IPS-18a (cell line): ENCODE measurements at regions not wholly inside any gene's neighbourhood (a gene's known extent, or its start where the extent isn't known, plus 50 kb on each side); places are given as distances from the start of the nearest gene placed in this dataset.

Source experiments
- H3K27ac ChIP-seq: one replicate; pipeline ENCODE4 v1.5.1; 2013; ENCODE audit warnings: low read length
- H3K27me3 ChIP-seq: one replicate; pipeline ENCODE4 v1.6.1; 2013; ENCODE audit warnings: mild to moderate bottlenecking, low read length; ENCODE audit not compliant: control insufficient read depth, insufficient read depth
- H3K36me3 ChIP-seq: one replicate; pipeline ENCODE4 v1.6.1; 2013; ENCODE audit warnings: low read depth, low read length; ENCODE audit not compliant: control insufficient read depth
- H3K4me1 ChIP-seq: one replicate; pipeline ENCODE4 v1.6.1; 2013; ENCODE audit warnings: low read depth, low read length; ENCODE audit not compliant: control insufficient read depth
- H3K4me3 ChIP-seq: one replicate; pipeline ENCODE4 v1.5.1; 2013; ENCODE audit warnings: low read length
- H3K9ac ChIP-seq: one replicate; pipeline ENCODE4 v1.6.1; 2013; ENCODE audit warnings: mild to moderate bottlenecking, low read length, moderate library complexity
- H3K9me3 ChIP-seq: one replicate; pipeline ENCODE4 v1.6.1; 2013; ENCODE audit warnings: low read depth, low read length; ENCODE audit not compliant: control insufficient read depth

DNA sequence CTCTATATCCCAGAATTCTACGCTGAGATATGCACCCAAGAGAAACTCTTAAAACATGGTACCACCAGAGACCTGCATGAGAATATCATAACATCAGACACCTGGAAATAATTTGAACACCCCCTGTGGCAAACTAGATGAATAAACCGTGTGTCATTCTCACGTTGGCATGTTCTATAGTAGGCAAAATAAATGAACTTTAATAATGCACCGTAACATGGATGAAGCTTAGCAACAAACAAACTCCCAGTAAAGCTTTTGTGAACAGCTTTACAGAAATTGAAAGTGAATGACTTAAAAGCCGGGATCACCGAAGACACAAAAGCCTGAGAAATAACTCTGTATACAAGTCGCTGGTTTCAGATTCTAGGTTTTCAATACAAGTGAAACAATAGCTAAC is 1166.8 kb upstream of the CITED2 start:
- H3K27me3 ChIP-seq = no peaks in the 10 kb centered on the region
- no peak overlapping the region for H3K27ac ChIP-seq
- peaks cover 16% of the 10 kb centered on the region for H3K4me1 ChIP-seq
- no peaks in the 10 kb centered on the region for H3K9me3 ChIP-seq
- no peak overlapping the region for H3K4me3 ChIP-seq
- H3K9ac ChIP-seq = no peak overlapping the region
- no peaks in the 10 kb centered on the region for H3K36me3 ChIP-seq

DNA sequence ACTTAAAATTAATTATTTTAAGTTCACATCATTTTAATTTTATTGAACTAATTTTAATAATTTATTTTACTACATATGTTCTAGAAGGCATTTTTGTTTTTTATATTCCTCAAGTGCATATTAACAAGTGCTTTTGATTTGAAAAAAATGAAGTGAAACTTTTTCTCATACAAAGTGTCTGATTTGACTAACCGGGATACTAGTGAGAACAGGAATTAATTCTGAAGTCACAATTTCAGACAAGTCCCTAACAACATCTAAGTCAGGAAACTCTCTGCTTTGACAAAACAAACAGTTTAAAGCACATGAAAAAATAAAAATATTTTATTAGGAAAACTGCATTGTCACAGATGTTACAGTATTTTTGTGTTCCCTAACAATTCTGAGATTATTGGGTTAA is 1166.3 kb upstream of the CITED2 start:
- no peaks in the 10 kb centered on the region for H3K27me3 ChIP-seq
- H3K4me1 ChIP-seq = peaks cover 16% of the 10 kb centered on the region
- H3K27ac ChIP-seq = no peak overlapping the region
- no peak overlapping the region for H3K4me3 ChIP-seq
- H3K36me3 ChIP-seq = no peaks in the 10 kb centered on the region
- H3K9me3 ChIP-seq = no peaks in the 10 kb centered on the region
- H3K9ac ChIP-seq = no peak overlapping the region

DNA sequence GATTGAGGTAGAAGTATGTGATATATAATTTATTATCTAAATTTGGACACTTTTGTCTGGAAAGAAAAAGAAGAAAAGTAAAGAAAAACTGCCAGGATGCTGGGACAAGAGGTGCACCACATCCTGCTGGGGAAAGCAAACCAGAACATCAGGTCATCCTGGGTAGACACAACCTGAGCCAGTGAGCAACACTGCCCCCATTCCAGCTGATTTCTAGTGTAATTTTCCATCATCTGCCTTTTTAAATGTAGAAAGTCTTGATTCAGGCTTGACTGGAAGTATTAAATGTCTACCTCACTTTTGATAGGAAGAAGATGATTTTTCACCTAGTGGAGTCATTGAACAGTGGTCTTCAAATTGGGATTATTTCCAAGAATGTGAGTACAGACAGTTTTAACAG is 1164.5 kb upstream of the CITED2 start:
- Histone ChIP-seq H3K4me3 (no peak overlapping the region), H3K9me3 (peaks cover 5% of the 10 kb centered on the region), H3K9ac (no peak overlapping the region), H3K36me3 (no peaks in the 10 kb centered on the region), H3K27ac (no peak overlapping the region), H3K27me3 (no peaks in the 10 kb centered on the region), H3K4me1 (peaks cover 16% of the 10 kb centered on the region)

DNA sequence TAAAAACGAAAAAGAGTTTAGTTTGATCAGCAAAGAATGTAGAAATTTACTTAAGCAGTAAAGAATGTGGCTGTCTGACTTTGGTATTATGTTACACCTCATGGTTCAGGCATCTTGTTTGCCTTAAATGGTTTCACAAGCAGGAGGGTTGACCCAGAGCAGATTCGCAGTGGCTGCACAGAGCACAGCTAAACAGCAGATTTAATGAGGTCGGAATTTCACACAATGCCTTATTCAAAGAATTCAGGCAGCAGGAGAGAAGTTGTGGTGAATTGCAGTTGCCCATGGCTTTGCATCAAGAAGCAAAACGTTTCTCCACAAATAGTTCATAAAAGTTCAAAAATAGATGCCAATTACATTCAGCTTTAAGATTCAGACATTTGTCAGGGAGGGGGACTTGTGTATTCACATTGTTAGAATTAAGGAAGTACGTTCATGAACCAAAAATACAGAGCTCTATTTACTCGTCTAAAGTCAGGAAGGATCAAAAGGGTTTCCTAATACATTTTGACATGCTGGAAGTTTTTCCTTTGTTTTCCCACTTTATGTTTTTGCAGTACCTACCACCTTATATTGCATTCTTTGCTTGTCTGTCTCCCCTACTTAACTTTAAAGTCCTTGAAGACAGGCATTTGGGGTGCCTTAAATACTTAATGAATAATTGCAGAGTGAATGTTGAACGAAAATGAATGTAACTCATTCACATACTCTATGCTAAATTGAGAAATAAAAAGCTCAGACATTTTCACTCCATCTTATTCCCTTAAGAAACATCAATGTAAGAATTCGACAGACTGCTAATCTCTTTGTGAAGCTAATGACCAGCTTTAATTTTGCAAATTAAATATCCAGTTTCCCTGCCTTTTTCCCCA is 1163.6 kb upstream of the CITED2 start:
- H3K27ac ChIP-seq = peak overlapping the region; percentile 2

DNA sequence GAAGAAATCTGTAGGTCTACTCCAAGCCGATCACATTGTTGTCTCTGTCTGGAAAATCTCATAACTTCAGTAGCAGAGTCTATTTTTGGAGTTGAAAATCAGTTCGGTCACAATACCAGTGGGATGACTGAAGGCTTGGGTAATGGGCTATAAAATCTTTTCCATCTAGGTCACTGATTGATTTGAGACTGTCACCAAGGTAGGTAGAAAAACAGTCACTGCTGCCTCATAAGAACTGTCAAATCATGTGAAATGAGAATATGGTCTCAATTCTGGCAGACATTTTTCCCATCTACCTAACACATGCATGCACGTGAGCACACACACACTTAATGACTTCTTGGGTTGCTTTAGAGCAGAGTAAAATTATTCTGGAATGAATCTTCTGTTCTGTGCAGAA is 1162.8 kb upstream of the CITED2 start:
- H3K9me3 ChIP-seq = peaks cover 7% of the 10 kb centered on the region
- no peaks in the 10 kb centered on the region for H3K36me3 ChIP-seq
- H3K4me3 ChIP-seq = no peak overlapping the region
- H3K4me1 ChIP-seq = peaks cover 16% of the 10 kb centered on the region
- H3K9ac ChIP-seq = no peak overlapping the region
- no peak overlapping the region for H3K27ac ChIP-seq
- no peaks in the 10 kb centered on the region for H3K27me3 ChIP-seq

More for the DNA sequence above, 1163.6 kb upstream of the CITED2 start:
- H3K9ac ChIP-seq = no peak overlapping the region
- H3K27me3 ChIP-seq = no peaks in the 10 kb centered on the region
- peaks cover 16% of the 10 kb centered on the region for H3K4me1 ChIP-seq
- H3K36me3 ChIP-seq = no peaks in the 10 kb centered on the region
- H3K9me3 ChIP-seq = peaks cover 7% of the 10 kb centered on the region
- no peak overlapping the region for H3K4me3 ChIP-seq

DNA sequence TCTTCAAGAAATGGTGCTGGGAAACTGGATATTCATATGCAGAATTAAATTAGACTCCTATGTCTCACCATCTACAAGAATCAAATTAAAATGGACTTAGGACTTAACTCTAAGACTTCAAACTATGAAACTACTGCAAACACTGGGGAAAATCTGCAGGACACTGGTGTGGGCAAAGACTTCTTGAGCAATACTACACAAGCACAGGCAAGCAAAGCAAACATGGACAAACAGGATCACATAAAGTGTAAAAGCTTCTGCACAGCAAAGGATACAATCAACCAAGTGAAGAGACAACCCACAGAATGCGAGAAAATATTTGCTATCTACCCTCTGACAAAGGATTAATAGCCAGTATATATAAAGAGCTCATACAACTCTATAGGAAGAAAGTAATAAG is 1161.1 kb upstream of the CITED2 start:
- no peak overlapping the region for H3K27ac ChIP-seq
- H3K27me3 ChIP-seq = no peaks in the 10 kb centered on the region
- peaks cover 16% of the 10 kb centered on the region for H3K4me1 ChIP-seq

DNA sequence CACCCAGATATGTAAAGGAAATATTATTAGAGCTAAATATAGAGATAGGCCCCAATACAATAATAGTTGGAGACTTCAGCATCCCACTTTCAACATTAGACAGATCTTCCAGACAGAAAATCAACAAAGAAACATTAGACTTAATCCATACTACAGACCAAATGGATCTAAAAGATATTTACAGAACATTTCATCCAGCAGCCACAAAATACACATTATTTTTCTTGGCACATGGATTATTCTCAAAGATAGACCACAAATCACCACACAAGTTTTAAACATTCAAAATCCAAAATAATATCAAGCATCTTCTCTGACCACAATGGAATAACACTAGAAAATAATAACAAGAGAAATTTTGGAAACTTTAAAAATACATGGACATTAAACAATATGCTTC is 1159.1 kb upstream of the CITED2 start:
- H3K9me3 ChIP-seq = peaks cover 7% of the 10 kb centered on the region
- H3K27me3 ChIP-seq = no peaks in the 10 kb centered on the region
- H3K4me3 ChIP-seq = no peak overlapping the region
- H3K9ac ChIP-seq = no peak overlapping the region
- H3K27ac ChIP-seq = no peak overlapping the region
- no peaks in the 10 kb centered on the region for H3K36me3 ChIP-seq
- peaks cover 14% of the 10 kb centered on the region for H3K4me1 ChIP-seq

More for the DNA sequence above, 1161.1 kb upstream of the CITED2 start:
- Histone ChIP-seq H3K4me3 (no peak overlapping the region), H3K9ac (no peak overlapping the region), H3K36me3 (no peaks in the 10 kb centered on the region), H3K9me3 (peaks cover 7% of the 10 kb centered on the region)

DNA sequence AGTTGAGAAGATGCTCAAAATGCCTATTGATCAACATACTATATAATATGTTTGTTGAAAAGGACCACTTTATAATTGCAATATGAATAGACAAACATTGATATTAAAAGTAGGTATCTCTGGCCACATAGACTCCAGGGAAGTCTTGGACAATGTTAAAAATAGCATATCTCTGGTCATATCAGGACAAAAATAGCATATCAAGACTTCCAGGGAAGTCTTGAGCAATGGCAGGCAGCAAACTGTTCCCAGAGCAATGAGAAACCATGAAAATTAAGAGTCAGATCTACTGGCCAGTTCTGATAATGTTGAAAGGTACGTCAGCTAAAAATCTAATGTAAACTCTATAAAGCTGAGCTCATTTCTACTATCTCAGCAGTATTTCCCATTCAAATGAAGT is 1130.3 kb upstream of the CITED2 start:
- Histone ChIP-seq H3K36me3 (no peaks in the 10 kb centered on the region), H3K4me1 (no peaks in the 10 kb centered on the region), H3K27ac (no peak overlapping the region), H3K27me3 (no peaks in the 10 kb centered on the region), H3K4me3 (no peak overlapping the region), H3K9me3 (no peaks in the 10 kb centered on the region), H3K9ac (no peak overlapping the region)

DNA sequence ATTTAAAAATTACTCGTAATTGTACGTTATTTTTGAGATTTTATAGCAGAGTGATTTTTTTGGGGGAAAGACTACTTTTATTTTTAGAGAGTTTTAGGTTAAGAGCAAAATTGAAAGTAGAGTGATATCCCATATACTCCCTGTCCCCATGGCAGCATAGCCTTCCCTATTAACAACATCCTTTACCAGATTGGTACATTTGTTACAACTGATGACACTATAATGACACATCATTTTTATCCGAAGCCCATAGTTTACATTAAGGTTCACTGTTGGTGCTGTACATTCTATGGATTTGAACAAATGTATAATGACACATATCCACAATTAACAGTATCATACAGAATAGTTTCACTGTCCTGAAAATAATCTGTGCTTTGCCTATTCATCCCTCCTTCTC is 1126.4 kb upstream of the CITED2 start:
- no peaks in the 10 kb centered on the region for H3K9me3 ChIP-seq
- H3K4me1 ChIP-seq = no peaks in the 10 kb centered on the region

DNA sequence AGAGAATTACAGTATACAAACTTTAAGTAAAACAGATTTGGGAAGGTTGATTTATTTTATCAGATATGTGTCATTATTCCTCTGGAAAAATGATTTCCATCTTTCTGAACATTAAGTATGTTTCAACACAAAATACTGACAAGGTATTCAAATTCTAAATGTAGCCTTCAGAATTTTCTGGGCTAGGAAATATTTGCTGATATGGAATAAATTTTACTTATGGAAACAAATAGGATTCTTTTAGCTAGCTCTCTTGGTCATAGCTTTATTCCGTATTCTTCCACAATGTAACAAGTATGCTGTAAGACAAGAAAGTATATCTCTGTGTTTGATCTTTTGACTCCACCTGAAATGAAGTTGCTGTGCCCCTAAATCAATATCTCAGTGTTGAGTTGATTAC is 1125.2 kb upstream of the CITED2 start:
- H3K4me3 ChIP-seq = no peak overlapping the region
- no peaks in the 10 kb centered on the region for H3K27me3 ChIP-seq
- no peak overlapping the region for H3K27ac ChIP-seq
- H3K9ac ChIP-seq = no peak overlapping the region
- H3K9me3 ChIP-seq = no peaks in the 10 kb centered on the region
- H3K36me3 ChIP-seq = no peaks in the 10 kb centered on the region
- H3K4me1 ChIP-seq = no peaks in the 10 kb centered on the region

More for the DNA sequence above, 1126.4 kb upstream of the CITED2 start:
- Histone ChIP-seq H3K36me3 (no peaks in the 10 kb centered on the region), H3K9ac (no peak overlapping the region), H3K27ac (no peak overlapping the region), H3K27me3 (no peaks in the 10 kb centered on the region), H3K4me3 (no peak overlapping the region)

DNA sequence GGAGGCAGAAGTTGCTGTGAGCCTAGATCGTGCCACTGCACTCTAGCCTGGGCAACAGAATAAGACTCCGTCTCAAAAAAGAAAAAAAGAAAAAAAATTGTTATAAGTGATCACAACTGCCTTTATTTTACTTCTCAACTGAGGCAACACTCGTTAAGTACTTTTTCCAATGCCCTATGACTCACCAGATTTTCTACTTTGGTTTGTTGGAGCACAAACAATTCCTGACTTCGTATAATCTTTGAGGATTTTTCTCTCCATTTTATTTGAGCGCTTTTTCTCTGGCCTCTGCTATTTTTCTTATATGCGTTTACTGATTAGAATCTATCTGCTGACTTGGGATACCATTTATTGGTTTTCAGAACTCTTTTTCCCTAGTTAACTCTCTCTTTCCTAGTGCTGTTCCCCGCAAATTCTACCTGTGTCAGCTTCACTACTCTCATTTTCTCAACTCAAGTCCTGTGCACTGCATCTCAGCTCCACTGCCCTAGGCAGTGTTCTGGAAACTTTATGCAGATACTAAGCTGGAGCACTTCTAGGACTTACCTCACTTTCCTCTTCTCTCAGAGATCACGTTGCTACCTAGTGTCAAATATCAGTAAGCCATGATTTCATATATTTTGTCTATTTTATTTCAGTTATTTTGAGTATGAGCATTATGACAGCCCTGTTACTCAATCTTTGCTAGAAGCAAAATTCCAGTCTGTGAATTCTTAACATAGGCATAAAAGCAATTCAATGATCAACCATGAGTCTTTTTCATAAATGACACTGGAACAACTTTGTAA is 1120.1 kb upstream of the CITED2 start:
- Histone ChIP-seq H3K36me3 (no peaks in the 10 kb centered on the region), H3K9ac (no peak overlapping the region), H3K27me3 (no peaks in the 10 kb centered on the region), H3K9me3 (no peaks in the 10 kb centered on the region), H3K27ac (no peak overlapping the region), H3K4me3 (no peak overlapping the region), H3K4me1 (no peaks in the 10 kb centered on the region)
